B cell (primary cell): ENCODE measurements at regions not wholly inside any gene's neighbourhood (a gene's known extent, or its start where the extent isn't known, plus 50 kb on each side); places are given as distances from the start of the nearest gene placed in this dataset.

Experiments
- ATAC-seq: fragments of 200-7000 bp; cut with Tn5 transposase; one replicate; pipeline ENCODE4 v1.10.0; 2021; ENCODE audit warnings: low read depth, mild to moderate bottlenecking, moderate number of reproducible peaks, moderate library complexity
- CTCF ChIA-PET: fragments of 350-600 bp; sonication (Branson Sonifier 250); formaldehyde crosslinking; loops from one replicate; lab custom pipeline; 2021; ENCODE audit warnings: antibody characterized with exemption, inconsistent platforms; lab: Charles Lee
- POLR2A ChIA-PET: fragments of 350-600 bp; sonication (Branson Sonifier 250); formaldehyde crosslinking; loops from one replicate; lab custom pipeline; 2021; ENCODE audit warnings: antibody characterized with exemption; lab: Charles Lee
- DNase-seq: peaks from one replicate; pipeline ENCODE4 v3.0.0; 2013
- H2AFZ ChIP-seq: 2 replicates; pipeline ENCODE4 v1.6.1; 2012; ENCODE audit warnings: mild to moderate bottlenecking, low read depth, low read length; ENCODE audit not compliant: insufficient read depth, poor library complexity, severe bottlenecking
- H3K27ac ChIP-seq, 2 donors: 1 replicate in 1 of 2; 2 replicates in 1 of 2; pipeline ENCODE4 v1.5.1; 2012 to 2013; ENCODE audit warnings: low read length in 2 of 2, mild to moderate bottlenecking in 2 of 2, moderate library complexity in 1 of 2
- H3K27me3 ChIP-seq, 4 experiments: fragments of 200-600 bp in 1 of 4; sonication (generic) in 1 of 4; replicated peaks in 1 of 4; 1 replicate in 2 of 4; 2 replicates in 2 of 4; pipeline versions ENCODE4 v1.6.1 to v1.7.0; 2013 to 2016; ENCODE audit warnings: low read length in 3 of 4, mild to moderate bottlenecking in 2 of 4, mixed read lengths in 1 of 4, moderate library complexity in 1 of 4; ENCODE audit not compliant: insufficient read depth in 4 of 4, control insufficient read depth in 3 of 4; ENCODE audit errors: control extremely low read depth in 1 of 4
- H3K36me3 ChIP-seq, 2 experiments: replicated peaks in 1 of 2; 1 replicate in 1 of 2; 2 replicates in 1 of 2; pipeline versions ENCODE4 v1.6.1 to v1.7.1; 2013; ENCODE audit warnings: low read length in 1 of 2; ENCODE audit not compliant: insufficient read depth in 2 of 2, control insufficient read depth in 1 of 2; ENCODE audit errors: control extremely low read depth in 1 of 2, extremely low read depth in 1 of 2
- H3K4me1 ChIP-seq, 2 donors: fragments of 200-600 bp in 1 of 2; sonication (generic) in 1 of 2; 1 replicate in 1 of 2; 2 replicates in 1 of 2; pipeline versions ENCODE4 v1.5.1 to v1.6.1; 2013 to 2017; ENCODE audit warnings: low read length in 2 of 2; ENCODE audit not compliant: control insufficient read depth in 2 of 2, insufficient read depth in 2 of 2
- H3K4me2 ChIP-seq: replicated peaks from 2 replicates; pipeline ENCODE3; 2012; ENCODE audit warnings: mild to moderate bottlenecking, low read depth, low read length; ENCODE audit not compliant: poor library complexity, severe bottlenecking
- H3K4me3 ChIP-seq, 5 experiments: fragments of 200-600 bp in 1 of 5; sonication (generic) in 1 of 5; 1 replicate in 3 of 5; 2 replicates in 2 of 5; pipeline versions ENCODE4 v1.5.1 to v1.7.0; 2011 to 2016; ENCODE audit warnings: low read length in 4 of 5, mild to moderate bottlenecking in 4 of 5, low read depth in 2 of 5, control low read depth in 1 of 5, moderate library complexity in 1 of 5; ENCODE audit not compliant: insufficient read depth in 1 of 5; ENCODE audit errors: control extremely low read depth in 1 of 5, extremely low read depth in 1 of 5
- H3K79me2 ChIP-seq: fragments of 200-600 bp; sonication (generic); one replicate; pipeline ENCODE4 v1.6.0; 2016; ENCODE audit warnings: low read length; ENCODE audit not compliant: control insufficient read depth, insufficient read depth
- H3K9ac ChIP-seq: fragments of 200-600 bp; sonication (generic); 2 replicates; pipeline ENCODE4 v1.6.1; 2017; ENCODE audit warnings: mild to moderate bottlenecking, low read length, moderate library complexity
- H3K9me3 ChIP-seq, 3 donors: one replicate each; pipeline versions ENCODE4 v1.6.1 to v1.7.1; 2013; ENCODE audit warnings: low read length in 2 of 3; ENCODE audit not compliant: control insufficient read depth in 2 of 3, insufficient read depth in 1 of 3; ENCODE audit errors: control extremely low read depth in 1 of 3
- H4K20me1 ChIP-seq: 2 replicates; pipeline ENCODE4 v1.6.0; 2012; ENCODE audit warnings: mild to moderate bottlenecking, low read length; ENCODE audit not compliant: insufficient read depth, control insufficient read depth, poor library complexity, severe bottlenecking
- H3K27ac Mint-ChIP-seq: one replicate; pipeline ENCODE4 v1.8.0; 2021; ENCODE audit warnings: mixed read lengths
- H3K27me3 Mint-ChIP-seq: one replicate; pipeline ENCODE4 v1.8.0; 2021; ENCODE audit warnings: mixed read lengths
- H3K4me1 Mint-ChIP-seq: one replicate; pipeline ENCODE4 v1.8.0; 2021; ENCODE audit warnings: mixed read lengths
- H3K4me3 Mint-ChIP-seq: one replicate; pipeline ENCODE4 v1.8.0; 2021; ENCODE audit warnings: mixed read lengths
- H3K9me3 Mint-ChIP-seq: one replicate; pipeline ENCODE4 v1.8.0; 2022; ENCODE audit warnings: mixed read lengths; ENCODE audit not compliant: insufficient read depth
- CTCF ChIP-seq: fragments of 200-600 bp; IDR thresholded peaks from one replicate; pipeline ENCODE4 v1.8.0; 2022; ENCODE audit warnings: antibody characterized with exemption, mild to moderate bottlenecking
- EZH2 ChIP-seq: IDR thresholded peaks from 2 replicates; pipeline ENCODE4 v1.6.1; 2012; ENCODE audit warnings: borderline replicate concordance, low read depth, mild to moderate bottlenecking, moderate library complexity, low read length; ENCODE audit not compliant: insufficient read depth, poor library complexity, severe bottlenecking
- WGBS: methylation state at CpG from one replicate; pipeline ENCODE4 v1.1.5; 2013; ENCODE audit warnings: missing lambda C conversion rate; ENCODE audit not compliant: insufficient coverage; 5-methylcytosine and 5-hydroxymethylcytosine counted together
- intact Hi-C: fragments of 100-400 bp; cut with micrococcal nuclease; formaldehyde crosslinking; loops from one replicate; pipeline ENCODE4 v1.10.0; 2022

- WGBS = no CpG with 5 or more reads among the region's 1 CpG
- H3K4me3 Mint-ChIP-seq = no peak overlapping the region
- POLR2A ChIA-PET = no interaction called here
- DNase-seq (no peak), ATAC-seq (no peak)
- H3K4me2 ChIP-seq = no peak overlapping the region
- H3K4me1 ChIP-seq = no peaks in the 10 kb centered on the region
- peaks cover 0 to 17% (median 0%) of the 10 kb centered on the region in 3 donors for H3K9me3 ChIP-seq
- H3K4me3 ChIP-seq = no peak overlapping the region
- no peaks in the 10 kb centered on the region for H3K36me3 ChIP-seq
- H3K9ac ChIP-seq = no peak overlapping the region
- TF ChIP-seq EZH2 (no peak), CTCF (no peak)
- no peak overlapping the region for H3K27ac Mint-ChIP-seq
- H3K27ac ChIP-seq = no peak overlapping the region
- no peaks in the 10 kb centered on the region for H3K4me1 Mint-ChIP-seq
- peaks cover 0 to 3% (median 0%) of the 10 kb centered on the region in 4 experiments for H3K27me3 ChIP-seq
- peaks cover 2% of the 10 kb centered on the region for H3K9me3 Mint-ChIP-seq
- intact Hi-C loops = no loop called here
- H4K20me1 ChIP-seq = no peaks in the 10 kb centered on the region
- no peak overlapping the region for H2AFZ ChIP-seq
- peaks cover 25% of the 10 kb centered on the region for H3K27me3 Mint-ChIP-seq
- CTCF ChIA-PET = no interaction called here
- no peaks in the 10 kb centered on the region for H3K79me2 ChIP-seq
These were observed 388.7 kb downstream of the PTPRU start for GRCh38 chr1:29625084-29625420.

GRCh38 chr1:29624320-29625083 is 388.2 kb downstream of the PTPRU start:
- Mint-ChIP-seq H3K4me3 (no peak overlapping the region), H3K9me3 (peaks cover 2% of the 10 kb centered on the region), H3K27me3 (peaks cover 25% of the 10 kb centered on the region), H3K27ac (no peak overlapping the region), H3K4me1 (no peaks in the 10 kb centered on the region)
- Histone ChIP-seq H3K9ac (no peak overlapping the region), H3K27ac (no peak overlapping the region), H3K27me3 (peaks cover 0 to 3% (median 0%) of the 10 kb centered on the region in 4 experiments), H3K79me2 (no peaks in the 10 kb centered on the region), H3K4me2 (no peak overlapping the region), H3K4me3 (no peak overlapping the region), H2AFZ (no peak overlapping the region), H3K9me3 (peaks cover 0 to 17% (median 0%) of the 10 kb centered on the region in 3 donors), H3K4me1 (no peaks in the 10 kb centered on the region), H4K20me1 (no peaks in the 10 kb centered on the region), H3K36me3 (no peaks in the 10 kb centered on the region)
- no peak for ATAC-seq
- no peak for DNase-seq
- WGBS = 72% methylated on average over 7 of the region's 9 CpGs
- TF ChIP-seq CTCF = no peak
- no peak for TF ChIP-seq EZH2
- intact Hi-C loops = no loop called here
- ChIA-PET POLR2A (no interaction called here), CTCF (no interaction called here)
